ENCODE measurements at regions not wholly inside any gene's neighbourhood (a gene's known extent, or its start where the extent isn't known, plus 50 kb on each side); places are given as distances from the start of the nearest gene placed in this dataset. TPM values are rescaled to one million over a fixed set of nuclear protein-coding genes. Genes with fewer than 3 reads are reported as not detected.

GRCh38 chr15:77682564-77682963, 49.9 kb upstream of the LINGO1 start:
- no peak overlapping the region for H3K27ac ChIP-seq (ENCODE audit: low read depth in 1 of 2, low read length in 1 of 2)
- DNase-seq (no peak), ATAC-seq (ENCODE audit: insufficient read depth, low FRiP score) (no peak)
- 39 to 55% methylated on average over 9 of the region's 9 CpGs for WGBS, 2 donors
- no peaks in the 10 kb centered on the region for H3K27me3 ChIP-seq (ENCODE audit: control insufficient read depth in 3 of 3, insufficient read depth in 3 of 3, low read length in 2 of 3)
- no peak for TF ChIP-seq CTCF (IDR thresholded peaks at IDR 0.05; ENCODE audit: control extremely low read depth, extremely low read depth)
- no peaks in the 10 kb centered on the region for H3K4me1 ChIP-seq (ENCODE audit: control insufficient read depth in 5 of 5, insufficient read depth in 5 of 5, low read length in 5 of 5)
- no peaks in the 10 kb centered on the region for H3K9me3 ChIP-seq (ENCODE audit: control insufficient read depth in 4 of 4, insufficient read depth in 3 of 4, low read length in 3 of 4)
- H3K36me3 ChIP-seq (ENCODE audit: control insufficient read depth in 4 of 4, insufficient read depth in 4 of 4, low read length in 4 of 4), result no peaks in the 10 kb centered on the region
- no peak overlapping the region for H3K9ac ChIP-seq (ENCODE audit: insufficient read depth in 1 of 2, low read length in 2 of 2)
- no peak overlapping the region for H3K4me3 ChIP-seq

Small RNA genes lying in the stretch of these regions (small RNA-seq; reads per million reads assigned to genes)
- gene RN7SL214P (ENCODE audit: low replicate concordance), result not detected
